Body of pancreas (tissue), 4 donors: ENCODE measurements at regions not wholly inside any gene's neighbourhood (a gene's known extent, or its start where the extent isn't known, plus 50 kb on each side); places are given as distances from the start of the nearest gene placed in this dataset.

Experiments
- POLR2A ChIP-seq, 3 donors: fragments of 450-650 bp; IDR thresholded peaks; one replicate each; pipeline ENCODE4 v1.6.1; 2016; ENCODE audit warnings: antibody characterized with exemption in 3 of 3, mild to moderate bottlenecking in 2 of 3
- TF ChIP-seq, protein P1 (sequence below), 7 experiments: fragments of 450-650 bp in 4 of 7; fragments of 200-600 bp in 3 of 7; sonication (generic) in 3 of 7; IDR thresholded peaks; one replicate each; pipeline ENCODE4 v1.5.1; 2016 to 2019; ENCODE audit warnings: antibody characterized with exemption in 7 of 7

- TF ChIP-seq, protein P1, sequence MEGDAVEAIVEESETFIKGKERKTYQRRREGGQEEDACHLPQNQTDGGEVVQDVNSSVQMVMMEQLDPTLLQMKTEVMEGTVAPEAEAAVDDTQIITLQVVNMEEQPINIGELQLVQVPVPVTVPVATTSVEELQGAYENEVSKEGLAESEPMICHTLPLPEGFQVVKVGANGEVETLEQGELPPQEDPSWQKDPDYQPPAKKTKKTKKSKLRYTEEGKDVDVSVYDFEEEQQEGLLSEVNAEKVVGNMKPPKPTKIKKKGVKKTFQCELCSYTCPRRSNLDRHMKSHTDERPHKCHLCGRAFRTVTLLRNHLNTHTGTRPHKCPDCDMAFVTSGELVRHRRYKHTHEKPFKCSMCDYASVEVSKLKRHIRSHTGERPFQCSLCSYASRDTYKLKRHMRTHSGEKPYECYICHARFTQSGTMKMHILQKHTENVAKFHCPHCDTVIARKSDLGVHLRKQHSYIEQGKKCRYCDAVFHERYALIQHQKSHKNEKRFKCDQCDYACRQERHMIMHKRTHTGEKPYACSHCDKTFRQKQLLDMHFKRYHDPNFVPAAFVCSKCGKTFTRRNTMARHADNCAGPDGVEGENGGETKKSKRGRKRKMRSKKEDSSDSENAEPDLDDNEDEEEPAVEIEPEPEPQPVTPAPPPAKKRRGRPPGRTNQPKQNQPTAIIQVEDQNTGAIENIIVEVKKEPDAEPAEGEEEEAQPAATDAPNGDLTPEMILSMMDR (IDR thresholded peaks at IDR 0.05), result no peak
- TF ChIP-seq POLR2A (IDR thresholded peaks at IDR 0.05), result no peak
Observed at GRCh38 chr10:44006771-44007170, 358.1 kb upstream of the ZNF32 start.
